ENCODE measurements at regions not wholly inside any gene's neighbourhood (a gene's known extent, or its start where the extent isn't known, plus 50 kb on each side); places are given as distances from the start of the nearest gene placed in this dataset.
"Not testable (repeated sequence)": the region's sequence is repeated elsewhere in the genome, so short reads cannot be mapped to it uniquely, and the experiment has no call there.

DNA sequence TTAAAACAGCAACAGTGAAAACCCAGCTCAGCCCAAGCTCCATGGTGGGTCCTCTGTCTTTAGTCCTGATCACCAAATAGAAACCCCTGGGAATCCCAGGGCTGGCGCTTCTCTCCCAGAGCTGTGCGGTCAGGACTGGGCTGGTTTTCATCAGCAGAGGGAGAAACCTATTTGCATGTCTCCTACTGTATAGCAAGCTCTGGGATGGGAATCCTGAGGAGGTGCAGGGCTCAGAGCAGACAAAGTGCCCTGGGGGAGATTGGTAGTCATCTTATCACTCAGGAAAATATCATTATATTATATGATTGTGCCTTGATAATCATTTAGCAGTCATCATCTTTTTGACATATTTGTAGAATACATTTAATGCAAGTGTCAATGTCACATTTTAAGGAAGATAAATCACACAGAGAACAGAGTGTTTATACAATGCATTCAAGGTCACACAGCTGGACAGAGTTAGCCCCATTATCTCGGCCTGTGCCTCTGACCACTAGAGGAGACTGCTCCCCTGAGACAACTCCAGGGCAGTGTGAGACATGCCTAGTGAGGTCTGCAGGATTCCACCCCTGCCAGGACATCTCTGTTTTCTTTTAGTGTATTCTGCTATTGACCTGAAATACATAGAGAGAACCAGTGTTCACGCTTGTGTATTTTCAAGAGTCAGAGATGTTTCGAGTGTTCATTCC lies 818.6 kb downstream of the TMEM121 start:
- H3K27ac Mint-ChIP-seq, H3K27me3 Mint-ChIP-seq, H3K4me3 Mint-ChIP-seq, H3K36me3 Mint-ChIP-seq, H3K9me3 Mint-ChIP-seq, ATAC-seq: not testable (repeated sequence)
- H3K4me1 Mint-ChIP-seq = peaks cover 28% of the 10 kb centered on the region

DNA sequence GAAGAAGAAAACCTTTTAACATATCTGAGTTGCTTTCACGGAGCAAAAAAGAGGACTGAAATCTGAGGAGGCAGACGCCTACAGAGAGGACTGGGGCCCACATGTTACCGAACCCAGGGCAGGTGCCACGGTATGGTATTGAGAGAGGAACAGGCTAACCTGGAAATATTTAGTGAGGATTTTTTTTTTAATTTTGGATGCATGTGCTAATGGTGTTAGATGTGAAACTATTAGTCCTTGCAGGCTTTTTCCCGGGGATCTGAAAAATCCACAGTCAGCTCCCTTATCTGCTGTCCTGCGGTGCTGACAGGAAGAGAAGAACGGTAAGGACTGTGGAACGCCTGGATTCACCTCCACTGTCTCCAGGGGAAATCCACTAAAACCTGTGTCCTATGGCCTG lies 819.7 kb downstream of the TMEM121 start:
- peaks cover 32% of the 10 kb centered on the region for H3K4me1 Mint-ChIP-seq
- ATAC-seq = no peak
- no peaks in the 10 kb centered on the region for H3K27me3 Mint-ChIP-seq
- peaks cover 8% of the 10 kb centered on the region for H3K36me3 Mint-ChIP-seq
- no peak overlapping the region for H3K4me3 Mint-ChIP-seq
- H3K9me3 Mint-ChIP-seq = no peaks in the 10 kb centered on the region
- peak overlapping the region; percentile 31 for H3K27ac Mint-ChIP-seq

DNA sequence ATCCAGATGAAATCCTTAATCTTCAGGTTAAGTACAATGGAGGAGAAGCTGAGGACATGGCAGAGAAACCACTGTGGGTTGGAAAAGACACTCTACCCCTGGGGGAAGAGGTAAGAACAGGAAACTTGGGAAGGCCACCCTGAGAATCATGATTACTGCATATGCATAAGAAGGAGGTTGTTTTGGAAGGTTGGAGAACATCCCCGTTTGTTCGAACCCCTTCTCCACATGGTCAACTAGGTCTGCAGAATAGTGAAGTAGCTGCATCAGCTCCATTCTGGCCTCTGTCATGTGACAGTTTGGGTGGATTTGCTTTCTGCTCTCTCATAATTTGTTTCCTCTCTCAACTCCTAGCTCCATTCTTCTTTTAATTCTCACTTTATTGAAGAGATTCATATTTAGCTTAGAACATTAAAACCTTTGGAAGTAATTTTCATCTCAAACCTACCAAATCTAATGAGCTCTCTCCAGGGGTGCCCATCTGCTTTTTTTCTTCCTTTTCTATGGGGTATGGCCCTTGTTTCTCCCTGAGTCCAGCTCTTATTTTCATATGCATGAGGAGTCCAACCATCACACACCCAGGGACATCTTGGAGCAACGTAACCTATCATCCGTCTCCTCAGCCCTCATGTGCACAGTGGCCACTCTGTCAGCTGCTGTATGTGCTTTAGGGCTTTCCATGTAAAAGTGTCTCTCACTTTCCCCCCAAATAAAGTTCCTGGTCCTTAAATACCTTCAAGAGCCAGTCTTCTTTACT lies 820.3 kb downstream of the TMEM121 start:
- Mint-ChIP-seq H3K4me1 (peaks cover 34% of the 10 kb centered on the region), H3K27ac (no peak overlapping the region), H3K36me3 (peaks cover 8% of the 10 kb centered on the region), H3K4me3 (no peak overlapping the region), H3K9me3 (no peaks in the 10 kb centered on the region), H3K27me3 (no peaks in the 10 kb centered on the region)
- ATAC-seq = no peak

DNA sequence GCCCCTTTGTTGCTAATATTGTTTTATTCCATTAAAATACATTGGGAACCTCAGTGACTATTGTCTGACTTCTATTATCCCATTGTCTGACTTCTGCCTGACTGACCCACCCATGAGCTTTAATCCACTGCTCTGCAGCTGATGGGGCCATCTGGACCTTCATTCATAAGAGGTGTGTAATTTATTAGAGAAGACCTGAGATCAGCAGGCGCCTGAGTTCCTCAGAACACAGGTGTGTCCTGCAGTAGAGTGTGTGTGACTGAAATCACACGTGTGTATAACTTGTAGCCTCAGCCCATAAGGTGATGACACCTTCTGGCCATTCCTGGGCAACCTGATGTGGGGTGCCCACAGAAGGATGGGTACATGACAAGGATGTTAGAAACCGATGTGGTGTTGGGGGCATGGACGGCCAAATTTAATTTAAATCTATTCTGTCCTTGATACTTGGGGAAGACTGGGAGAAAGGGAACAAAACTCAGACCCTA lies 821.0 kb downstream of the TMEM121 start:
- Mint-ChIP-seq H3K9me3 (no peaks in the 10 kb centered on the region), H3K27me3 (no peaks in the 10 kb centered on the region), H3K4me3 (peak overlapping the region; percentile 21), H3K36me3 (peaks cover 8% of the 10 kb centered on the region), H3K4me1 (peaks cover 34% of the 10 kb centered on the region), H3K27ac (no peak overlapping the region)
- ATAC-seq = no peak

DNA sequence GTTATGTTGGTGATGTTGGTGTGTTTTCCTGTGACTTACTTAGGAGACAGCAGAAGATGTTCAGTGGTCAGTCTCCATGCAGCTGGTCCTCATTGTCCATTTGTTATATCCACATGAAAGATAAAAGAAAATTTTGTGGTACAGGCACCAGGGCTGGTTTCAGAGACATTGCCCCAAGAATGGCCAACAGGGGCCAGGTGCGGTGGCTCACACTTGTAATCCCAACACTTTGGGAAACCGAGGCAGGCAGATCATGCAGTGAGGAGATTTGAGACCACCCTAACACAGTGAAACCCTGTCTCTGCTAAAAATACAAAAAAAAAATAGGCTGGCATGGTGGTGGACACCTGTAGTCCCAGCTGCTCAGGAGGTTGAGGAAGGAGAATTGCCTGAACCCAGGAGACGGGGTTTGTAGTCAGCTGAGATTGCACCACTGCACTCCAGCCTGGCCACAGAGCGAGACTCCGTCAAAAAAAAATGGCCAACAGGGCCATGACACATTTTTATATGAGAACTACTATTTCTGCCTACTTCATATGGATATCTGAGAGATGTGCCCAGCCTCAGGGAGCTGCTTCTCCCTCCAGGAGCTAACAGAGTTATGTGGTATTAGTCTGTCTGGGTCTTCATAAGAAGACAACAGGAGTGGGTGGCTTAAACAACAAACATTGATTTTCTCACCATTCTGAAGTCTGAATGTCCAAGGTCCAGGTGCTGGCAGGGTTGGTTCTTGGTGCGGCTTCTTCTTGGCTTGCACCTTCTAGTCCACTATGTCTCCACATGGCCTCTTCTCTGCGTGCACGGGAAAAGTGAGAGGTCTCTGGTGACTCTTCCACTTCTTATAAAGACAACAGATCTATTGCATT lies 821.7 kb downstream of the TMEM121 start:
- peaks cover 8% of the 10 kb centered on the region for H3K36me3 Mint-ChIP-seq
- peaks cover 34% of the 10 kb centered on the region for H3K4me1 Mint-ChIP-seq
- peak overlapping the region; percentile 21 for H3K4me3 Mint-ChIP-seq
- H3K9me3 Mint-ChIP-seq = no peaks in the 10 kb centered on the region
- H3K27me3 Mint-ChIP-seq = no peaks in the 10 kb centered on the region
- H3K27ac Mint-ChIP-seq = no peak overlapping the region
- no peak for ATAC-seq

DNA sequence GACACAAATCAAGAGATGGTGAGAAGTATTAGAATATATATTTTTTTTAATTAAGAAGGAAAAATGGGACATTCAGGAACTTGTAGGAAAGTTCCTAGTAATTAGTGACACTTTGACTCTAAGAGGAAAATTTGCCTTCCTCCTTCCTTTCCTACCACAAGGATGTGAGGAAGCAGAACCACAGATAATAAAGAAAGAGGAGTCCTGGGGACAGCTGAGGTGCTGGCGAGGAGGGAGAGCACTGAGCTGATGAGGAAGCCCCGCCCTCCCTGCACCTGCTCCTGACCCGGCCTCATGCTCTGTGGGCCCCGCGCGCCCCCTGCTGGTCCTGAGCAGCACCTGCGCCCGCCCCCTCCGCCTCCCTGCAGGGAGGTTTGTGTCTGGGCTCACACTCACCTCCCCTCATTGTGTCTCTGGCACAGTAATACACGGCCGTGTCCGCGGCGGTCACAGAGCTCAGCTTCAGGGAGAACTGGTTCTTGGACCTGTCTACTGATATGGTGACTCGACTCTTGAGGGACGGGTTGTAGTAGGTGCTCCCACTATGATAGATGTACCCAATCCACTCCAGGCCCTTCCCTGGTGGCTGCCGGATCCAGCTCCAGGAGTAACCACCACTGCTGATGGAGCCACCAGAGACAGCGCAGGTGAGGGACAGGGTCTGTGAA lies 822.6 kb downstream of the TMEM121 start:
- not testable (repeated sequence) for H3K9me3 Mint-ChIP-seq, H3K27me3 Mint-ChIP-seq, ATAC-seq, H3K36me3 Mint-ChIP-seq
- Mint-ChIP-seq H3K4me3 (peak overlapping the region; percentile 71), H3K4me1 (peaks cover 34% of the 10 kb centered on the region), H3K27ac (peak overlapping the region; percentile 12)

DNA sequence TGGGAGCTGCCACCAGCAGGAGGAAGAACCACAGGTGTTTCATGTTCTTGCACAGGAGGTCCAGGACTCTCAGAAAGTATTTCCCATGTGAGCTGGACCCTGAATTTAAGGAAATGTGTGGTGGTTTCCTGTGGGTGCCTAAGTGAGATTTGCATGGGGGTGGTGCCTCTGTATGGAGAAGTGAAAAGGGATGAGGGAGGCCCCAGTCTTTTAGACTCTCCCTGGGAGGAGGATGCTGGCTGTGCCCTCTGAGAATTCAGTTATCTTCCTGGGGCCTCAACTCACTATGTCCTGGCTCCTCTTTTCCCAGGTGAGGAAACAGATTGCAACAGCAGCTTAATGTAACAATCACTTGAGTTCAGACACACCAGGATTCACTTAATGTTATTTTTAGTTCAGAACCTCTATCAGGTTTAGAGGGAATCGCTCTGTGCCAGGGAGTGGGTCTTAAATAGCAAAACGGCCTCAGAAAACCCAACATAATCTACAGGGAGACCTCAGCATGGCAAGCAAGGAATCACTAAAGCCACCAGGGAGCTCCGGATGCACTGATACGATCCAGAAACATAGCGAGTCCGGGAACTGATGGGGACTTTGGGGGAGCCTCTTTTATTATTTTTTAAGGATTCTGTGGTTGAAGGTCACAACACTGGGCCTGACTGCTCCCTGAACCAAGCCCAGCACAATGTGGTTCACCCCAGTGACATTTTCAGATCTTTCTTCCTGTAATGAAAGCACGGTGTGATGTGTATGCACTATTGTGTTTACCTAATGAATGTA lies 823.5 kb downstream of the TMEM121 start:
- Mint-ChIP-seq H3K4me3 (peak overlapping the region; percentile 71), H3K4me1 (peaks cover 42% of the 10 kb centered on the region), H3K27ac (peak overlapping the region; percentile 12)
- not testable (repeated sequence) for H3K36me3 Mint-ChIP-seq, ATAC-seq, H3K9me3 Mint-ChIP-seq, H3K27me3 Mint-ChIP-seq

DNA sequence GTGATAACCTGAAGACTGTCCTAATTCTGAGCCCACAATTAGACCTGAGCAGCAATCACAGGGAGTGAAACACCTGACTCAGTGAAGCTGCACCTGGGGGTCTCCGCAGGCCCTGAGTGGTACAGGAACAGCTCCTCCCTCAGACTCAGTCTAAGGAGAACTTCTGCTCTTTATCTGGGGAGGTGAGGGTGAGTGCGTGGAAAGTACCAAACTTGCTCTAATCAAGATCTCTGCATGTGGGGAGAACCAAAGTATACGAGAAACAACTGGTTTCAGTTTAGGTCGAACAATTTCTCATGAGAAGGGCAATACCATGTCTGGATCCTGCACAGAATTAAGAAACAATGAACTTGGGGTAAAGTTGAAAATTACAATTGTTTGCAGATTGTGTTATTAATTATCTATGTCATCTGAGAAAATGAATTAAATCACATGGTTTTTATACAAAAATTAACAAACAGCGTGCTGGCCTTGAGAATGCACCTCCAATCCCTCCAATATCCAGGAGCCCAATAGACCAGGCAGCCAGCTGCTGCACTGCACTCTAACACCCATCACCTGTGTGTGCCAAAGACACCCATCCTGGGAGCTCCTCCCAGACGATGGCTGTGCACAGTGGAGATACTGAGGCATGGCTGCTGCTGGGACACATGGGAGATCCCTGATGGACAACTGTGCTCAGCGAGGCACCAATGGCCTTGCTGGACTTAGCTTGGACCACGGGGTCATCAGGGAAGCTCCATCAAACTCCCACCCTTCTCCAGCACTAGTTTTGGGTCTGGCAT lies 828.8 kb downstream of the TMEM121 start:
- peak overlapping the region; percentile 48 for H3K4me3 Mint-ChIP-seq
- H3K9me3 Mint-ChIP-seq, H3K36me3 Mint-ChIP-seq, H3K27me3 Mint-ChIP-seq: not testable (repeated sequence)
- ATAC-seq = peak; percentile 41
- peak overlapping the region; percentile 48 for H3K27ac Mint-ChIP-seq
- H3K4me1 Mint-ChIP-seq = peaks cover 33% of the 10 kb centered on the region

DNA sequence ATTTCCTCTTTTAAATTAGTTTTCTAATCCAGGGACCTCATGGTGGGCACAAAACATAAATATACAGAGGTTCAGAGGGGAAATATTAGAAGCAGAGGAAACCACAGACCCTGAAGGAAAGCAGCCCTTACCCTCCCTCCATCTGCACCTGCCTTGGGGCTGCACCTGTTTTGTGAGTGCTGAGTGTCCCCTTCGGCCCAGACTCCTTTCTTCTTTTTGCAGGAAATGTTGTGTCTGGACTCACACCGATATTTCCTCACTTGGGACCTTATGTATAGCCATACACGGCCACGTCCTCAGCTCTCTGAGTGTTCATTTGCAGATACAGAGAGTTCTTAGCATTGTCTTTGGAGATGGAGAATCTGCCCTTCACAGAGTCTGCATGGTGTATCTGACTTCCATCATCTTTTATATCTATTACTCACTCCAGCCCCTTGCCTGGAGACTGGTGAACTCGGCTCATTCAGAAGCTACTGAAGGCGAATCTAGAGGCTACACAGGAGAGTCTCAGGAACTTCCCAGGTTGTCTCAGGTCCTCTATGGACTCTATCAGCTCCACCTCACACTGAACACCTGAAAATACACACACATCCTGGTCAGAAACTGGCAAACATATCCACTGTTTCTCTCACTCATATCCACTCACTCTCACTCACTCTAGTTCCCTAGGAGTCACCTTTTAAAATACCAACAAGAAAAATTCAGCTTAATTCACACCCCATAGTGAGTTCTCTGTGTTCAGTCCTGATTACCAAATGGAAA lies 829.7 kb downstream of the TMEM121 start:
- H3K27me3 Mint-ChIP-seq, H3K9me3 Mint-ChIP-seq, H3K36me3 Mint-ChIP-seq: not testable (repeated sequence)
- Mint-ChIP-seq H3K4me3 (peak overlapping the region; percentile 48), H3K27ac (peak overlapping the region; percentile 71), H3K4me1 (peaks cover 30% of the 10 kb centered on the region)
- peak; percentile 81 for ATAC-seq

DNA sequence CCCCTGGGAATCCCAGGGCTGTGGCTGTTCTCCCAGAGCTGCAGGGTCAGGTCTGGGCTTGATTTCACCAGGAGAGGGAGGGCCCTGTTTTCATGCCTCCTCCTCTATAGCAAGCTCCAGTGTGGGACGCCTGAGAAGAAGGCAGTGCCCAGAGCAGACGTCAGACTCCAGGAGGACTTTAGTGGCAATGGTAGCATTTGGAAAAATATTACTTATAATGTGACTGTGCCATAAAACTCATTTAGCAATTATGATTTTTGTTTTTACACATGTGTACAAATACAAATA lies 830.2 kb downstream of the TMEM121 start:
- peak overlapping the region; percentile 25 for H3K4me3 Mint-ChIP-seq
- not testable (repeated sequence) for H3K27me3 Mint-ChIP-seq, H3K9me3 Mint-ChIP-seq, H3K36me3 Mint-ChIP-seq
- peak; percentile 12 for ATAC-seq
- H3K27ac Mint-ChIP-seq = peak overlapping the region; percentile 71
- H3K4me1 Mint-ChIP-seq = peaks cover 27% of the 10 kb centered on the region

DNA sequence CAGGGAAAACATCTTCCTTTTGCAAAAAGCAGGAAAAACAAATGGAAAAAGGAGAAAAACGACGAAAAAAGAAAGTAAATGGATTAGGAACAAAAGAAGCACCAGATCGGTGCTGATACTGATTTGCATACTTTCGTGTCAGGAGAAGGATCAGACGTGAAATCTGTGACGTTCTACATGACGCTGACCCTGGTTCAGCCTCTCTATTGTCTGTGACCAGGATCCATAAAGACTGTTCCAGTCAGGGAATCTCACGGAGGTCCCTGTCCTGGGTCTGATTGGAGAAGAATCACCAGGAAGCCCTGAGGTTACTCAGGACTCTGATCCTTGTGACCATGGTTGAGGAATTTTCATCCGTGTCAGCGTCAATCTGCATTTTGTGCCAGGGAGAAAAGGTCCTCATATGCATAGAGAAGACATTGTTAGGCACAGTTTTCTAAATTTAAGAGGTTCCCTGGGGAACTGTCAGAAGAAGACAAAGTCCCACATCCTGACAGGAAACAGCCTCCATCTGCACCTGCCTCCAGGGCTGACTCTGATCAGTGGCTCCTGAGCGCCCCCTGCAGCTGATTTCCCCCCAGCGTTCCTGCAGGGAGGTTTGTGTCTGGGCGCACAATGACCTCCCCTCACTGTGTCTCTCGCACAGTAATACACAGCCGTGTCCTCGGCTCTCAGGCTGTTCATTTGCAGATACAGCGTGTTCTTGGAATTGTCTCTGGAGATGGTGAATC lies 832.9 kb downstream of the TMEM121 start:
- H3K4me3 Mint-ChIP-seq, H3K27ac Mint-ChIP-seq: not testable (repeated sequence)

DNA sequence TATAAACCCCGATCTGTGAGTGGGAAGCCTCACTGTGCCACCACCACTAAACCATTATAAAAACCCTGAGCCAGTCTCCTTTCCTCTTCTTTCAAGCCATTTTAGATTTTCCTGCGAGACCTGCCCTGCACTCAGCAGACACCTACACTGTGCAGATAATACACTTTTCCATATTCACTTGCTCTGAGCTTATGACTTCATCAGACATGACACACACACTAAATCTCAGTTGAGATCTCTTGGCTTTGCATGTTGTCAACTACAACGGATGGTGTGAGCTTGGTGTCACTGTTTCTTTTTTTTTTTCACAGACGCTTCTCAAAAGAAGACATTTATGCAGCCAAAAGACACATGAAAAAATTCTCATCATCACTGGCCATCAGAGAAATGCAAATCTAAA lies 839.0 kb downstream of the TMEM121 start:
- not testable (repeated sequence) for H3K27me3 Mint-ChIP-seq, ATAC-seq, H3K9me3 Mint-ChIP-seq, H3K36me3 Mint-ChIP-seq, H3K27ac Mint-ChIP-seq, H3K4me3 Mint-ChIP-seq, H3K4me1 Mint-ChIP-seq

More for the DNA sequence above, 832.9 kb downstream of the TMEM121 start:
- H3K36me3 Mint-ChIP-seq, H3K27me3 Mint-ChIP-seq, H3K9me3 Mint-ChIP-seq: not testable (repeated sequence)
- peak; percentile 67 for ATAC-seq
- H3K4me1 Mint-ChIP-seq = peaks cover 25% of the 10 kb centered on the region

DNA sequence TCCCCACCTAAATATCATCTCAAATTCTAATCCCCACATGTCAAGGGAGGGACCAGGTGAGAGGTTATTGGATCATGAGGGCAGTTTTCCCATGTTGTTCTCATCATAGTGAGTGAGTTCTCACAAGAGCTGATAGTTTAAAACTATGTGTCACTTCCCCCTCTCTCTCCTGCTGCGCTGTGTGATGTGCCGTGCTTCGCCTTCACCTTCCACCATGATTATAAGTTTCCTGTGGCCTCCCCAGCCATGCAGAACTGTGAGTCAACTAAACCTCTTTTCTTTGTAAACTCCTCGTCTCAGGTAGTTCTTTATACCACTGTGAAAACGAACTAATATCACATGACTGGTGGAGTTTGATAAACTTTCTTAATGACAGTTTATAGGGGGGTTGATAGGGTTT lies 839.5 kb downstream of the TMEM121 start:
- not testable (repeated sequence) for H3K36me3 Mint-ChIP-seq, H3K27me3 Mint-ChIP-seq, H3K4me1 Mint-ChIP-seq, H3K4me3 Mint-ChIP-seq, H3K9me3 Mint-ChIP-seq, H3K27ac Mint-ChIP-seq
- ATAC-seq = peak; percentile 55

Data from stimulated activated memory B cell treated with anti-CD40 and anti-IgM and Interleukin-4, amounts not matched to agents 10 μg/mL and 1 μg/mL and 100 μg/mL, for 72 hours (primary cell).